A549 (cell line): ENCODE measurements at regions not wholly inside any gene's neighbourhood (a gene's known extent, or its start where the extent isn't known, plus 50 kb on each side); places are given as distances from the start of the nearest gene placed in this dataset.

Experiments used
- CEBPB ChIP-seq, 2 experiments: fragments of >200 bp in 1 of 2; sonication (Bioruptor Twin) in 1 of 2; formaldehyde crosslinking in 1 of 2; IDR thresholded peaks; 2 replicates each; pipeline ENCODE4 v1.6.1; 2012 to 2016
- CHD2 ChIP-seq: fragments of 150-350 bp; IDR thresholded peaks from 2 replicates; pipeline ENCODE4 v1.6.1; 2014; ENCODE audit warnings: low read length; ENCODE audit not compliant: partially characterized antibody
- CHD4 ChIP-seq: fragments of 200-600 bp; sonication (generic); IDR thresholded peaks from 2 replicates; pipeline ENCODE4 v1.6.1; 2016; ENCODE audit warnings: antibody characterized with exemption, mild to moderate bottlenecking, borderline replicate concordance
- CTCF ChIP-seq: fragments of >200 bp; sonication (Bioruptor Twin); formaldehyde crosslinking; IDR thresholded peaks from 3 replicates; pipeline ENCODE4 v1.5.1; 2016
- EP300 ChIP-seq, 2 experiments: fragments of >200 bp; sonication (Bioruptor Twin); formaldehyde crosslinking; IDR thresholded peaks; 2 replicates in 1 of 2; 3 replicates in 1 of 2; pipeline ENCODE4 v1.6.1; 2016 to 2017
- ESRRA ChIP-seq: fragments of 150-350 bp; IDR thresholded peaks from 2 replicates; pipeline ENCODE4 v1.6.1; 2014; ENCODE audit warnings: mild to moderate bottlenecking, low read length, borderline replicate concordance
- KDM1A ChIP-seq: fragments of 200-600 bp; sonication (generic); IDR thresholded peaks from 2 replicates; pipeline ENCODE4 v1.6.1; 2016; ENCODE audit warnings: low read depth, mild to moderate bottlenecking
- MAX ChIP-seq: IDR thresholded peaks from 2 replicates; pipeline ENCODE4 v1.6.1; 2012
- MAZ ChIP-seq: fragments of 150-350 bp; IDR thresholded peaks from 2 replicates; pipeline ENCODE4 v1.6.1; 2014; ENCODE audit warnings: antibody characterized with exemption, low read depth, low read length, borderline replicate concordance
- POLR2A ChIP-seq: IDR thresholded peaks from 2 replicates; pipeline ENCODE4 v1.6.1; 2012; ENCODE audit warnings: mild to moderate bottlenecking, low read length
- REST ChIP-seq: fragments of 200-600 bp; sonication (generic); IDR thresholded peaks from 2 replicates; pipeline ENCODE4 v1.6.1; 2016; ENCODE audit warnings: antibody characterized with exemption, mild to moderate bottlenecking, moderate library complexity
- USF2 ChIP-seq: fragments of 450-650 bp; IDR thresholded peaks from 2 replicates; pipeline ENCODE4 v1.6.1; 2014; ENCODE audit warnings: antibody characterized with exemption
- ZFP36 ChIP-seq: fragments of 450-650 bp; IDR thresholded peaks from 2 replicates; pipeline ENCODE4 v1.6.1; 2014; ENCODE audit warnings: borderline replicate concordance; ENCODE audit not compliant: partially characterized antibody

GRCh38 chr2:196534495-196534894, 105.0 kb upstream of the CCDC150 start:
- TF ChIP-seq USF2, result no peak
- no peak for TF ChIP-seq POLR2A
- no peak for TF ChIP-seq ESRRA
- TF ChIP-seq CTCF, result no peak
- no peak for TF ChIP-seq MAX
- no peak for TF ChIP-seq EP300 (IDR thresholded peaks at IDR 0.05)
- TF ChIP-seq REST, result no peak
- TF ChIP-seq CHD4, result no peak
- TF ChIP-seq KDM1A, result no peak
- no peak for TF ChIP-seq CHD2
- TF ChIP-seq CEBPB (IDR thresholded peaks at IDR 0.05), result no peak
- TF ChIP-seq ZFP36, result no peak
- TF ChIP-seq MAZ, result no peak
